SU-DHL-6 (cell line): ENCODE measurements at regions not wholly inside any gene's neighbourhood (a gene's known extent, or its start where the extent isn't known, plus 50 kb on each side); places are given as distances from the start of the nearest gene placed in this dataset.
"Not testable (repeated sequence)": the region's sequence is repeated elsewhere in the genome, so short reads cannot be mapped to it uniquely, and the experiment has no call there.

Source experiments
- H2AFZ ChIP-seq: fragments of 200-600 bp; sonication (generic); 2 replicates; pipeline ENCODE4 v1.6.1; 2014; ENCODE audit warnings: low read depth, mild to moderate bottlenecking, moderate library complexity, mixed read lengths, antibody characterized with exemption, low read length; ENCODE audit not compliant: severe bottlenecking
- H3F3A ChIP-seq: fragments of 200-600 bp; shearing (Covaris generic); 2 replicates; pipeline ENCODE4 v1.6.0; 2016; ENCODE audit warnings: antibody characterized with exemption, mild to moderate bottlenecking; ENCODE audit not compliant: insufficient read depth
- H3K27ac ChIP-seq: fragments of 200-600 bp; sonication (generic); 2 replicates; pipeline ENCODE4 v1.5.1; 2016; ENCODE audit warnings: low read depth, mild to moderate bottlenecking, low read length, moderate library complexity, mixed read lengths
- H3K27me3 ChIP-seq: fragments of 200-600 bp; sonication (generic), shearing (Covaris generic); 2 replicates; pipeline ENCODE4 v1.6.0; 2014; ENCODE audit warnings: mild to moderate bottlenecking, low read length
- H3K36me3 ChIP-seq: fragments of 200-600 bp; sonication (generic); 2 replicates; pipeline ENCODE4 v1.6.1; 2014; ENCODE audit warnings: mild to moderate bottlenecking, low read length, mixed read lengths
- H3K4me2 ChIP-seq: fragments of 300-600, 200-600 bp; shearing (Covaris generic), sonication (generic); 2 replicates; pipeline ENCODE4 v1.6.0; 2014; ENCODE audit warnings: low read length, low read depth, mild to moderate bottlenecking; ENCODE audit not compliant: poor library complexity, severe bottlenecking
- H3K4me3 ChIP-seq: fragments of 200-600 bp; sonication (generic); 2 replicates; pipeline ENCODE4 v1.5.1; 2014; ENCODE audit warnings: antibody characterized with exemption, low read length, mild to moderate bottlenecking, mixed read lengths; ENCODE audit not compliant: insufficient read depth, poor library complexity, severe bottlenecking
- H3K79me2 ChIP-seq: fragments of 200-600 bp; sonication (generic); 2 replicates; pipeline ENCODE4 v1.6.1; 2014; ENCODE audit warnings: mild to moderate bottlenecking, low read length, moderate library complexity; ENCODE audit not compliant: insufficient read depth
- H3K9ac ChIP-seq: fragments of 200-600 bp; sonication (generic); 2 replicates; pipeline ENCODE4 v1.7.0; 2014; ENCODE audit warnings: mild to moderate bottlenecking, low read length
- H3K9me2 ChIP-seq: fragments of 200-600 bp; sonication (generic); replicated peaks from 2 replicates; pipeline ENCODE4 v1.6.1; 2014; ENCODE audit warnings: low read length; ENCODE audit not compliant: insufficient read depth
- H3K9me3 ChIP-seq: fragments of 200-600 bp; sonication (generic); 2 replicates; pipeline ENCODE4 v1.6.1; 2014; ENCODE audit warnings: low read length, mixed read lengths; ENCODE audit not compliant: insufficient read depth
- H4K20me1 ChIP-seq: fragments of 200-600 bp; sonication (generic); 2 replicates; pipeline ENCODE4 v1.6.1; 2014; ENCODE audit warnings: low read depth, mild to moderate bottlenecking, antibody characterized with exemption, low read length, moderate library complexity, mixed read lengths
- CTCF ChIP-seq: fragments of 200-600 bp; sonication (generic); IDR thresholded peaks from one replicate; pipeline ENCODE4 v1.5.1; 2017; ENCODE audit warnings: antibody characterized with exemption, mild to moderate bottlenecking, low read length, moderate library complexity; ENCODE audit not compliant: insufficient read depth, poor library complexity, severe bottlenecking
- EZH2phosphoT487 ChIP-seq: fragments of 200-600 bp; sonication (generic), shearing (Covaris generic); conservative IDR thresholded peaks from 2 replicates; pipeline ENCODE4 v1.6.1; 2018; ENCODE audit warnings: mild to moderate bottlenecking, antibody characterized with exemption, low read length, moderate library complexity, mixed read lengths

GRCh38 chr21:35597750-35598339 is 462.5 kb downstream of the SETD4 start:
- Histone ChIP-seq H3K9me2 (no peaks in the 10 kb centered on the region), H3K4me3 (no peak overlapping the region), H2AFZ (no peak overlapping the region), H4K20me1 (no peaks in the 10 kb centered on the region), H3K79me2 (no peaks in the 10 kb centered on the region), H3K27ac (no peak overlapping the region), H3K27me3 (no peaks in the 10 kb centered on the region), H3K9me3 (no peaks in the 10 kb centered on the region), H3K9ac (no peak overlapping the region), H3K36me3 (no peaks in the 10 kb centered on the region), H3K4me2 (no peak overlapping the region), H3F3A (no peaks in the 10 kb centered on the region)
- TF ChIP-seq CTCF: no peak
- TF ChIP-seq EZH2phosphoT487: no peak

GRCh38 chr21:35594905-35595304 is 465.4 kb downstream of the SETD4 start:
- Histone ChIP-seq H3F3A (no peaks in the 10 kb centered on the region), H3K27me3 (no peaks in the 10 kb centered on the region), H3K9ac (no peak overlapping the region), H3K9me2 (0 out of 2 replicates have a peak, but pooled peaks cover 3% of the 10 kb centered on the region), H3K9me3 (no peaks in the 10 kb centered on the region), H3K79me2 (no peaks in the 10 kb centered on the region), H3K27ac (no peak overlapping the region), H3K4me3 (no peak overlapping the region), H3K4me2 (no peak overlapping the region), H2AFZ (no peak overlapping the region), H3K36me3 (no peaks in the 10 kb centered on the region), H4K20me1 (no peaks in the 10 kb centered on the region)
- TF ChIP-seq CTCF (no peak), EZH2phosphoT487 (no peak)

GRCh38 chr21:35593000-35593502 is 467.3 kb downstream of the SETD4 start:
- no peaks in the 10 kb centered on the region for H3K36me3 ChIP-seq
- H3K27me3 ChIP-seq: no peaks in the 10 kb centered on the region
- H3K9me3 ChIP-seq: no peaks in the 10 kb centered on the region
- H3K9me2 ChIP-seq: 0 out of 2 replicates have a peak, but pooled peaks cover 3% of the 10 kb centered on the region
- no peak overlapping the region for H3K9ac ChIP-seq
- H3K4me2 ChIP-seq: no peak overlapping the region
- no peak for TF ChIP-seq EZH2phosphoT487
- TF ChIP-seq CTCF: no peak
- H3K79me2 ChIP-seq: no peaks in the 10 kb centered on the region
- no peaks in the 10 kb centered on the region for H3F3A ChIP-seq
- no peaks in the 10 kb centered on the region for H4K20me1 ChIP-seq
- no peak overlapping the region for H3K4me3 ChIP-seq
- no peak overlapping the region for H3K27ac ChIP-seq
- no peak overlapping the region for H2AFZ ChIP-seq

GRCh38 chr21:35590284-35590683 is 470.0 kb downstream of the SETD4 start:
- H3K27ac ChIP-seq, H3K36me3 ChIP-seq, H4K20me1 ChIP-seq, H3K9ac ChIP-seq, H2AFZ ChIP-seq, H3F3A ChIP-seq, H3K4me3 ChIP-seq, H3K79me2 ChIP-seq, H3K4me2 ChIP-seq, H3K27me3 ChIP-seq, H3K9me3 ChIP-seq, H3K9me2 ChIP-seq: not testable (repeated sequence)
